ENCODE measurements at regions not wholly inside any gene's neighbourhood (a gene's known extent, or its start where the extent isn't known, plus 50 kb on each side); places are given as distances from the start of the nearest gene placed in this dataset.

GRCh38 chr3:101944308-101944707 lies 95.0 kb downstream of the NFKBIZ start:
- Histone ChIP-seq H3K9me2 (ENCODE audit: insufficient read depth, low read length) (no peaks in the 10 kb centered on the region), H2AFZ (ENCODE audit: low read depth, low read length) (no peak overlapping the region), H4K20me1 (ENCODE audit: insufficient read depth) (no peaks in the 10 kb centered on the region), H3K9me3 (ENCODE audit: low read length) (no peaks in the 10 kb centered on the region), H3K27ac (ENCODE audit: low read length) (no peak overlapping the region), H3F3A (ENCODE audit: insufficient read depth, low read length, poor library complexity, severe bottlenecking) (no peaks in the 10 kb centered on the region), H3K79me2 (replicated peaks; ENCODE audit: insufficient read depth, low read length) (no peaks in the 10 kb centered on the region), H3K36me3 (ENCODE audit: insufficient read depth, low read length) (no peaks in the 10 kb centered on the region), H3K4me3 (ENCODE audit: low read length) (no peak overlapping the region), H3K9ac (ENCODE audit: low read length) (no peak overlapping the region), H3K4me2 (ENCODE audit: low read length) (no peak overlapping the region), H3K27me3 (ENCODE audit: insufficient read depth, low read depth, low read length) (no peaks in the 10 kb centered on the region)
- TF ChIP-seq REST (IDR thresholded peaks at IDR 0.05; ENCODE audit: borderline replicate concordance) (no peak), MXI1 (conservative IDR thresholded peaks at IDR 0.05; ENCODE audit: poor library complexity, severe bottlenecking) (no peak), RAD21 (conservative IDR thresholded peaks at IDR 0.05) (no peak), POLR2AphosphoS5 (IDR thresholded peaks at IDR 0.05) (no peak), EP300 (conservative IDR thresholded peaks at IDR 0.05; ENCODE audit: poor library complexity, severe bottlenecking) (no peak), EZH2 (IDR thresholded peaks at IDR 0.05; ENCODE audit: borderline replicate concordance, insufficient read depth, low read length, poor library complexity, severe bottlenecking) (no peak), TAF1 (IDR thresholded peaks at IDR 0.05; ENCODE audit: low read depth) (no peak), SMC3 (conservative IDR thresholded peaks at IDR 0.05; ENCODE audit: poor library complexity) (no peak)

GRCh38 chr3:101945980-101946379 lies 96.7 kb downstream of the NFKBIZ start:
- H4K20me1 ChIP-seq (ENCODE audit: insufficient read depth), result no peaks in the 10 kb centered on the region
- no peaks in the 10 kb centered on the region for H3K79me2 ChIP-seq (replicated peaks; ENCODE audit: insufficient read depth, low read length)
- no peak overlapping the region for H2AFZ ChIP-seq (ENCODE audit: low read depth, low read length)
- TF ChIP-seq EP300 (conservative IDR thresholded peaks at IDR 0.05; ENCODE audit: poor library complexity, severe bottlenecking) (no peak), TAF1 (IDR thresholded peaks at IDR 0.05; ENCODE audit: low read depth) (no peak), MXI1 (conservative IDR thresholded peaks at IDR 0.05; ENCODE audit: poor library complexity, severe bottlenecking) (no peak), POLR2AphosphoS5 (IDR thresholded peaks at IDR 0.05) (no peak), CTCF (IDR thresholded peaks at IDR 0.05; ENCODE audit: poor library complexity, severe bottlenecking) (no peak), RAD21 (conservative IDR thresholded peaks at IDR 0.05) (no peak), REST (IDR thresholded peaks at IDR 0.05; ENCODE audit: borderline replicate concordance) (no peak), SMC3 (conservative IDR thresholded peaks at IDR 0.05; ENCODE audit: poor library complexity) (no peak), EZH2 (IDR thresholded peaks at IDR 0.05; ENCODE audit: borderline replicate concordance, insufficient read depth, low read length, poor library complexity, severe bottlenecking) (no peak)
- H3K4me3 ChIP-seq (ENCODE audit: low read length), result no peak overlapping the region
- no peaks in the 10 kb centered on the region for H3F3A ChIP-seq (ENCODE audit: insufficient read depth, low read length, poor library complexity, severe bottlenecking)
- no peak overlapping the region for H3K9ac ChIP-seq (ENCODE audit: low read length)
- no peaks in the 10 kb centered on the region for H3K27me3 ChIP-seq (ENCODE audit: insufficient read depth, low read depth, low read length)
- no peaks in the 10 kb centered on the region for H3K9me2 ChIP-seq (ENCODE audit: insufficient read depth, low read length)
- H3K36me3 ChIP-seq (ENCODE audit: insufficient read depth, low read length), result no peaks in the 10 kb centered on the region
- no peak overlapping the region for H3K4me2 ChIP-seq (ENCODE audit: low read length)
- no peak overlapping the region for H3K27ac ChIP-seq (ENCODE audit: low read length)
- H3K9me3 ChIP-seq (ENCODE audit: low read length), result no peaks in the 10 kb centered on the region
